ENCODE measurements at regions not wholly inside any gene's neighbourhood (a gene's known extent, or its start where the extent isn't known, plus 50 kb on each side); places are given as distances from the start of the nearest gene placed in this dataset.
"Not testable (repeated sequence)": the region's sequence is repeated elsewhere in the genome, so short reads cannot be mapped to it uniquely, and the experiment has no call there.

DNA sequence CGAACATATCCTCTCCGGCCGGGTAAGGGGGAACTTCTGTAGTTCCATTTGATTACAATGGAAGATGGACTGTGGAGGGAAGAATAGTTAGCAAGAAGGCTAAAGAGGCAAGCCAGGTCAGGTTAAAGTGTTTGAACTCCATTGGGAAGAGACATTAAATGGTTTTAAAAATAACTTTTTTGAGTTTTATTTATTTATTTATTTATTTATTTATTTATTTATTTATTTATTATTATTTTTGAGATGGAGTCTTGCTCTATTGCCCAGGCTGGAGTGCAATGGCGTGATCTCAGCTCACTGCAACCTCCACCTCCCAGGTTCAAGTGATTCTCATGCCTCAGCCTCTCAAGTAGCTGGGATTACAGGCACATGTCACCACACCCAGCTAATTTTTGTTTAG is 441.9 kb downstream of the TOX3 start:
- not testable (repeated sequence) for DNase-seq (ENCODE audit: low read depth in 2 of 2)

DNA sequence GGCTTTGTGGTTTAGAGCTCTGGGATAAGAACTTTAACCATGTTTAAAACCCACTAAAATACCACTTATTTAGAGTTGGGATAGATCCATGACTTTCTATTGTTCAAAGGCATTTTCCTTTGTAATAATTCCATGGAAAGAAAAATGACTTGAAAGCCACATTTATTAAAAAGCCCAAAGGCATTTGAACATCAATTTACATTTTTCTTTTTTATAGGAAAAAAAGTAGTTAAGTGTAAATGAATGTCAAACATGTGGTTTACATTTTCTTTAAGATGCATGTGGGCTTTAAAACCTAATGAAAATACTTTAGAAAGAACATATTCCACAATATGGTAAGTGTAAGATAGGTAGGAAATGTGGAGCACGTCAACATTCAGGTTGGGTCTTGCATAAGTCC is 443.2 kb downstream of the TOX3 start:
- no peak for DNase-seq (ENCODE audit: low read depth in 2 of 2)

GRCh38 chr16:52101246-52101645 is 445.7 kb downstream of the TOX3 start:
- DNase-seq (ENCODE audit: low read depth in 2 of 2) = no peak

DNA sequence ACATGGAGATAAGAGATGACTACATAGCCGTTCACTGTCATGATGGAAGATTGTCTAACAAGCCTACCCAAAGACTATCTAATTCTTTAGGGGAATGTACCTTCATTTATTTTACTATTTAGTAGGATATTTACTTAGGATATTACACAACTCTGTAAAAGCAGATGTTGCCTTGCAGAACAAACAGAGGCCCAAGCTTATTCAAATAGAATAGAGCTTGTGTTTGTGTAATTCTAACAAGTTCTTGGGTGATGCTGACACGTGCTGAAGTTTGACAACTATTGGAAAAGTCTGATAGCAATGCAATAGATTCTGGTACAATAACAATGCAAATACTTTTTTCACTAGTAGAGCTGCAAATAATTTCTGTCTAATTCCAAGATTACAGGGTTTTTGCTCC is 447.6 kb downstream of the TOX3 start:
- DNase-seq (ENCODE audit: low read depth in 2 of 2) = no peak

DNA sequence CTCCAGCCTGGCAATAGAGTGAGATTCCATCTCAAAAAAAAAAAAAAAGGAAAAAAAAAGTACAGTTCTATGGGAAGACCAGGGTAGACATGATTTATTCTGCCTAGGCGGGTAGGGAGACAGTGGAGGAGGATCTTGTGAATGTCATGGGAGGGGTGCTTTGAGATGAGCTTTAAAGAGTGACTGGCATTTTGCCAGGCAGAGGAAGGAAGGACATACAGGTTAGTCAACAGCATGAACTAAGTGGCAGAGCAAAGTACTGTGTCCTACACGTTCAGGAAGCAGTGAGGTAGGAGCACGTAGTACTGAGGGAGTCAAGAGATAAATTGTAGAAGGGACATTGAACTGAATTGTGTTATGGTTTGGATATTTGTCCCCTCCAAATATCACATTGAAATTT is 451.5 kb downstream of the TOX3 start:
- no peak for DNase-seq (ENCODE audit: low read depth in 2 of 2)

DNA sequence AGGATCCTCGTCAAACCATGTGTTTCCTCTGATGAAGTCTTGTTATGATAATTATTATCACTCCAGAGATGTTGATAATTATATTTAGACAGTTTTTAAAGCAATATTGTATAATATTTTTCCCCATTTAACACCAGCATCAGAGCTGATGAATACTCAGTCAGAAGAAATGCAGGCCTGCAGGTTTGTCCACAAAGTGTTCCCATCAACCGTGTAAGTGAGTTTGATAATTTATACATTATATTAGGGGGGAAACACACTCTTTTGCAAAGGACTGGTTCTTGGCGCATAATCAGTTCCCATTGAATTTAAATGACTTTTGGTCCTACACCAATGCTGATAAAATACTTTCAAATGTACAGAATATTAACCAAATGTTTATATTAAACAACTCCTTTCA is 454.8 kb downstream of the TOX3 start:
- DNase-seq (ENCODE audit: low read depth in 2 of 2) = no peak

DNA sequence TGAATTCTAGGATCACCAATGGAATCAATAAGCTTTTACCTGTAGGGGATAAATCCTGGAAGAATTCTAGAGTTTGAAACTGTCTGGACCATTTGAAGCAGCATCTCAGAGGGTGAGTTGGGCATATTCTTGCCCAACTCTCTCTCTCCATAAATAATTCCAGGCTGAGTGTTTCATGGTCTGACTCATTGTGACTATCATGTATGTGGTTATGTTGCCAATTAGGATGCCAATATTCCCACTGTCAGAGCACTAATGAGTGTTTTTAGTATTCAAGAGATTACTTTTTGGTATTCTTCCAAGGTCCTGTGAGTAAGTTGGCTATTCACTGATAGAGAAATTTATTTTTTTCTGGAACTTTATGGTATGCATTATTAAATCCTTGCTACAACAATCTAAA is 456.9 kb downstream of the TOX3 start:
- no peak for DNase-seq (ENCODE audit: low read depth in 2 of 2)

DNA sequence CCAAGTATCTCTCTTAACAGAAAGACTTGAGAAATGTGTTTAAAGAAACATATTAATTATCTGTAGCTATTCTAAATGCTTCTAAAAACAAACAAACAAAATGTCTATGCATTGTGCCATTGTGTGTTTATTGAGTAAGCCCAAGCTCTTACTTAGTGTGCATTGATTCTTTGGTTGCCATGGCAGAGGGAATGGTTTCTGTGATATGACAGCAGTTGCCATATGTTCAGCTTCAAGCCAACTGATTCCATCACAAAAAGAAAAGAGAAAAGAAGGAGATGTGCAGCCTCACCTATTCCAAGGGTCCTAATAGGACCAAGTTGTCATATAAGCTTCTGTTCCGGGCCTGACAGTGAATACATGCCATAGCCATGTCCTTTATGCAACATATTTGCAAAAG is 457.5 kb downstream of the TOX3 start:
- DNase-seq (ENCODE audit: low read depth in 2 of 2) = no peak

DNA sequence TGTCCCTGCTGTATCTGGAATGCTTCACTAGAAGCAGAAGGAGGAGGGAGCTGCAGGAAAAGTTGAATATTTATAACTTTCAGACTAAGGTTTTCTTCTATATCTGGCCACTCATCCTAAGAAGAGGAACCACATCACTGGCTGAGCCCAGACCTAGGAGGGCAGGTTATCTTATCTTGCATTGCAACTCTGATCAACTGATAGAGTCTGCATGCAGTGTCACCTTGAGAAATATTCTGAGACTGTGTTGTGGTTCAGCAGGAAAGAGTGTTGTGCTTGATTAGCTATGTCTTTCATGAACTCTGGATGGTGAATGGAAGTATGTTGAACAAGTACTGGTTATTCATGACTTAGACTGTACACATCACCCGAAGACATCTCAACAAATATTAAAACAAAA is 460.0 kb downstream of the TOX3 start:
- DNase-seq (ENCODE audit: low read depth in 2 of 2) = no peak

DNA sequence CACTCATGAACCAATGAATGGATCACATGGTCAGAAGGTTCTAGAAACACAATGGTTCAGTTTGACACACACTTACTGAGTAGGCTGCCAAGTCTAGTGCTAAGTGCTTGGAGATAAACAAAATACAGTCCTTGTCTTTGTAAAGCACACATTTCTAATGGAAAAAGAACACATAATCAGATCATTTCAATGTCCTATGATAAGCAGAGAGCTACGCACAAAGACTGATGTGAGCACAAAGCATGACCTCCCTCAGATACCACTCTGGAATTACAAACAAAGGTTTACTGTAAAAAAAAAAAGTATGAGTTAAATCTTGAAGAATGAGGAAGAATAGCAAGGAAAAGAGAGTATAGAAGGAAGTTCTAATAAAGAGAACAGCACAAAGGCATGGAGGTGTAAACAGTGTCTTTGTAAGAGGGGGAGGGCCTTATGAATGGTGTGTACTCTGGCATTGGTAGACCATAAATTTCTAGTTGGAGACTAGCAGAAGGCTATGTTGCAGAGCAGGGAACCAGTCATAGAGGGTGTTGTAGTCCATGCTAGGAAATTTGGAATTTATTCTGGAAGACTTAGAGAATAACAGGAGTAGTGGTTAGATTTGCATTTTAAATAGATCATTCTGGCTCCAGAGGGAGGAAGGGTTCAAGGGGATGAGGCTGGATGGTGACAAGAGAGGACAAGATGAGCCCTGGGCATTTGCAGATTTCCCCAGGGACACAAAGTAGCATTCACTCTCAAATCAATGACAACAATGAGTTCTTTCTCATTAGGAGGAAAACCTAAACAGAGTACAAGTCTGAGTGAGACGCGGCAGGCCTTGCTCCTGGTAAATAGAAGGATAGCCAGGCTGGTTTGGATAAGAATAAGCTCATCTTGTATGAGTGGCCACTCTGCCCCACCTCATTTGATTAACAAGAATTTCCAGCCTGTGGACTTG is 468.0 kb downstream of the TOX3 start:
- DNase-seq (ENCODE audit: low read depth in 2 of 2) = no peak

DNA sequence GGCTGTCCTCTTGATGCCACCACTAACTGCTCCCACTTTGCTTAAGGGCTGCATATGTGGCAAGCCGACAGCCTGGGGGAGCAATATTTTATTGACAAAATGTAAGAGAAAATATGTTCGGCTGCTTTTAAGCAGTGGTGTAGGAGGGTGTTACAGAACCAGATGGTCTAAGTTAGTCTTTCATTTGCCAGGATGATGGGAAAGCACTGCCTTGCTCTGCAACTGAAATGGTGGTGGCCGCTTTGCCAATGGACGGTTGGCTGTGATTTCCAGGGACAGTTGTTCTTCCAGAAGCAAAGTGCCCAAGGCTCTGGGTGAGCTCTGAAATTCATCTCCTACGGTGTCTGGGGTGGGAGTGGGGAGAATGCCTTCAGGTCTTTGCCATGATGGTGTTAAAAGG is 469.3 kb downstream of the TOX3 start:
- no peak for DNase-seq (ENCODE audit: low read depth in 2 of 2)

DNA sequence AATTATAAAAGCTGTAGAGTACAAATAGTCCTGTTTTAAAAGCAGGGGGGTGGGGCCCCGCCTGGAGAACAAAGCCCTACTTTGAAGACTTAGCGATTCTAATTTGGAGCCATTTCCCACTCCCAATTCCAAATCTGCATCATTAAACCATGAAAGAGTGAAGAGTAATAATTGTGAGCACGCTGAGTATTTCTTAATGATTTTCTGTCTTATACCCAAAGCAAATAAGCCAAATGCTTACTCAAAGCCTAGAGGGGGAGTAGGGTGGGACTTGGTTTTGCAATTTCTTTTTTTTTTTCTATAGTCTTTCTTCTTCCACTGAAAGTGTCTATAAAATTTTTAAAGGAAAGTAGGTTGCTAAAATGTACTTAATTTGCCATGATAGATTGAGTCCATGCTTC is 470.1 kb downstream of the TOX3 start:
- DNase-seq (ENCODE audit: low read depth in 2 of 2) = no peak

DNA sequence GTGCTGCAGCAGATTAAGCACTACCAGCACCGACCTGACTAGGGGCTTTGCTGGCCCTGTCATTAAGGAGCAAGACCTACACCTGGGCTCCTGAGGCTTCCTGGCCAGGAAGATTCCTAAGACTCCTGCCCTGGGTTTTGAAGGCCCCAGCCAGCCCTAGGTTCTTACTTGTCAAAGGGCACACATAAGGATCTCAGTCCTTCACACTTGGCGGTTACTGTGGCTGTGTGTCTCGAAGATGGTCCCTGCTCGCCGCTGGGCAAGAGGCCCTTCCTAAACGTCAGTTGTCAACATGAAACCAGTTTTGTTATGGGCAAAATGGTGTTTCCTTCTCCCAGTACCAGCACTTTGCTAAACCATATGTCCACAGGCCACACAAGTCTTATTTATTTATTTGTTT is 470.6 kb downstream of the TOX3 start:
- no peak for DNase-seq (ENCODE audit: low read depth in 2 of 2)

- no peak for DNase-seq (ENCODE audit: low read depth in 2 of 2)
These were observed 472.8 kb downstream of the TOX3 start for GRCh38 chr16:52074133-52074532.

- DNase-seq (ENCODE audit: low read depth in 2 of 2) = no peak
These were observed 473.9 kb downstream of the TOX3 start for GRCh38 chr16:52073024-52073423.

- DNase-seq (ENCODE audit: low read depth in 2 of 2) = no peak
These were observed 475.8 kb downstream of the TOX3 start for GRCh38 chr16:52071101-52071500.

- DNase-seq (ENCODE audit: low read depth in 2 of 2) = no peak
These were observed 476.4 kb downstream of the TOX3 start for GRCh38 chr16:52070341-52071057.

GRCh38 chr16:52069866-52070265 is 477.1 kb downstream of the TOX3 start:
- no peak for DNase-seq (ENCODE audit: low read depth in 2 of 2)

DNA sequence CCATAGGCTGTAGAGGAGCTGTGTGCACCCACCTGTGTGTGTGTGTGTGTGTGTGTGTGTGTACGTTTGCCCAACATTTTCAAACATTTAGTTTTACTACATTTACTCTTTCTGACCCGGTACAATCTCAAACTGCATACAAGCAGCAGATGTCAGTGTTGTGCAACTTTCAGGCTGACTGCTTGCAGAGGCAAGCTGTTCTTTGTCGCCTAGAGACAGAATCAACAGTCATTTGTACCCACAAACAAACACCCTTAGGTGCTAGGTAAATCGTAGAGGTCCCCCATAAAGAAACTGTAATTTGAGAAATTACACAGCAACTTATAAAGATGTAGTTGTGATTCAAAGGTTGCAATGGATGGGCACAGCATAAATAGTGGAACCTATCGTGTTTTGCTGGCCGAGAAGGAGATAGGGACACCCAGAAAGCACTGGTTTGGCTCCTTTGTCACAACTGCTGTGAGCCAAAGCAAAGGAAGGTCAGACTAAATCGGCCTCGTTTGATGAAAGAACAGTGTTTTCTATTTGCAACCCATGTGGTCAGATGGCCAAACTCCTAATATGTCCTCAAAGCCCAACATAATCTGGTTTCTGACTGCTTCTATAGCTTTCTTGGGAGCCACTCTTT is 478.4 kb downstream of the TOX3 start:
- no peak for DNase-seq (ENCODE audit: low read depth in 2 of 2)

DNA sequence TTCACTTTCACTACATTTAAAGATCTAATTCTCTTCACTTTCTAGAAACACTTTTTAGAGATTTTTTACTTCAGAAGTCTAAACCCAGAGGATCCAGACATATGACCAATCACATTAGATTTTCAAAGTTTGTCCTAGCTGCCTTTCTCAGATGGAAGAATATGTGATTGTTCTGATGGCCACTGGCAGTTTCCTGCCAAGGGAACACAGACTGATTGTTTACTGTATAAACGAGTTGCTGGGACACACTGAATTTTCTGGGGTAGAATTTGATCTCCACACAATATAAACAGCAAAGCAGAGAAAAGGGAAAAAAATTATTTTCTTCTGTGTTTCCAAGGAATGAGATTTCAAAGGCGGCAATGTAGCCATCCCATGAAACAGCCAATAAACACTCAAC is 480.0 kb downstream of the TOX3 start:
- DNase-seq (ENCODE audit: low read depth in 2 of 2) = no peak

DNA sequence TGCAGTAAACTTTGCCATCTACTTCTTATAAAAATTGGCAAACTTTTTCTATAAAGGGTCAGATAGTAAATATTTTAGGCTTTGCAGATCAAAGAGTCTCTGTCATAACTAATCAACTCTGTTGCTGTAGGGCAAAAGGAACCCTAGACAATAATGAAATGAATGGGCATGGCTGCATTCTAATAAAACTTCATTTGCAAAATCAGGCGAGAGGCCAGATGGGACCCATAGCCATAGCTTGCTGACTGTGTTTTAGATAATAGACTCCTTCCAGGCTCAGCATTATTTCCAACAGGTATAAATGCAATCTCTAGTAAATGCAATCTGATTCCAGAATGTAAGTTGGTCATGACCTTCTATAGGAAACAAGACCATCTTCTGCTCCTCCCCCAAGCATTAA is 490.7 kb downstream of the TOX3 start:
- no peak for DNase-seq (ENCODE audit: low read depth in 2 of 2)

DNA sequence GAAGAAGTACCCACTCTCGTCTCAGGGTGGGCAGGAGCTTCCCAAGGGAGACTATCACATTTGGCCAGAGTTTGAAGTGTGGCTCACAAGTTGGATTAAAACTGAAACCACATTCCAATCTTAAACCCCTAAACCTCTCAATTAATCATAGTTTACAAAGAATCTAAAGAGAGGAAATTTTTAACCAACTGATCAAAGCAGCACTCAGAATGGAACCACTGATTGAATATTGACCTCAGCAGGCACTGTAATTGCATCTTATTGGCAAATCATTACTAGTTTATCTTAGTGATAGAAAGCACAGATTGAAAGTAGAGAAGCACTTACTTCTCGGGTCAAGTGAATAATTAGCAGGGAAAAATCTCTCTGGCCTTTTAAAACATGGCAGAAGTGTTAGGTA is 491.6 kb downstream of the TOX3 start:
- no peak for DNase-seq (ENCODE audit: low read depth in 2 of 2)

DNA sequence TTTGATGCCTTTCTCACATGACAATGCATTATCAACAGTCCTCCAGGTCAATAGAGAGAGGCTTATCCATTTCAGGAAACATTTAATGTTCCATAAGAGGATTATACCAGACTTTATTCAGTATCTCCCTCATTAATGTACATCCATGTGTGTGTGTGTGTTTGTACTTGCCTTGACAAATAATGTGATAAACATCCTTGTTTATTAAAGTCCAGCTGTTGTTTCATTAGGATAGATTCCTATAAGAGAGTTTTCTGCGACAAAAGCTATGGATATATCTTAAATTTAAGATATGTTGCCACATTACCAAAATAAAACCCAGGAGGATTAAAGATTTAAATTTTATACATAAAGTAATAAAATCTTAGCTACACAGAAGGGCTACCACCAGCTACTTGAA is 492.6 kb downstream of the TOX3 start:
- DNase-seq (ENCODE audit: low read depth in 2 of 2) = no peak
